ENCODE measurements at regions not wholly inside any gene's neighbourhood (a gene's known extent, or its start where the extent isn't known, plus 50 kb on each side); places are given as distances from the start of the nearest gene placed in this dataset.

DNA sequence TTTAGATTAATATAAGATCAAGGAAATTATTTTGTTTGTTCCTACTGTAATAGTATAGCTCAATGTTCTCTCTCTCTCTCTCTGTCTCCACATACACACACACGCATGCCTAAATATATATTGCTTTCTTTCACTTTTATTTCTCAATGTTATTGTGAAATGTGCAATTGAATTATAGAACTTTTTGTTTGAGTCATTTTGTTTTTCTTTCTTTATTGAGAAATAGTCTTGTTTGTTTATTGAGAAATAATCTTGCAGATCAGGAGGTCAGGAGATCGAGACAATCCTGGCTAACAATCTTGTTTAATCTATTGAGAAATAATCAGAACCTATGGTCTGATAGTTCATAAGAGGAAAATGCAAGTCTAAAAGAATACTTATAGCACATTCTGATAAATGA, 1581.3 kb downstream of the EFNB2 start:
- no peak for TF ChIP-seq EGR1 (IDR thresholded peaks at IDR 0.05)
- TF ChIP-seq TCF12 (IDR thresholded peaks at IDR 0.05; ENCODE audit: low read depth) = no peak
- no peak for TF ChIP-seq CREB1 (IDR thresholded peaks at IDR 0.05; ENCODE audit: low read depth)
- no peak for TF ChIP-seq EP300 (IDR thresholded peaks at IDR 0.05; ENCODE audit: borderline replicate concordance)

DNA sequence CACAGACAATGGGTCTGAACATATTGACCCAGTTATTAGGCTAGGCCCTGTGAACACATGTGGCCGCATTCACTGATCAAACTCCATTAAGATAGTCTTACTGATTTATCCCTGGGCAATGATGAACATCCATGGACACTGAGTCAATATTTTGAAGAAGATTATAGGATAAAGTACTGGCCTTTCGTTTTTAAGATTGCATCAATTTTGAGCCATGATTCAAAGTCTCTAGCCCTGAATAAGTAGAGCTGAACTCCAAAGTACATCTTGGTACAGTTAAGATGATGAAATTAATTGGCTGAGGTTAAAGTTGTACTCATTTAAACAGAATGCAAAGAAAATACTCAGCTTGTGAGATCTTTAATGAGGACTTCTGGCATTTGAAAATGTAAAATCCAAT, 1581.9 kb downstream of the EFNB2 start:
- TF ChIP-seq TCF12 (IDR thresholded peaks at IDR 0.05; ENCODE audit: low read depth) (no peak), NFIC (IDR thresholded peaks at IDR 0.05) (no peak), EGR1 (IDR thresholded peaks at IDR 0.05) (no peak), FOXM1 (IDR thresholded peaks at IDR 0.05; ENCODE audit: borderline replicate concordance, low read depth) (no peak), RAD21 (IDR thresholded peaks at IDR 0.05; ENCODE audit: low read depth) (no peak), TAF1 (IDR thresholded peaks at IDR 0.05; ENCODE audit: low read depth) (no peak), EP300 (IDR thresholded peaks at IDR 0.05; ENCODE audit: borderline replicate concordance) (no peak), CEBPB (IDR thresholded peaks at IDR 0.05) (no peak), CREB1 (IDR thresholded peaks at IDR 0.05; ENCODE audit: low read depth) (no peak), ZBTB7A (IDR thresholded peaks at IDR 0.05; ENCODE audit: low read depth) (no peak), TEAD4 (IDR thresholded peaks at IDR 0.05) (no peak), YY1 (IDR thresholded peaks at IDR 0.05; ENCODE audit: low read depth) (no peak)
- TF ChIP-seq, protein P1, sequence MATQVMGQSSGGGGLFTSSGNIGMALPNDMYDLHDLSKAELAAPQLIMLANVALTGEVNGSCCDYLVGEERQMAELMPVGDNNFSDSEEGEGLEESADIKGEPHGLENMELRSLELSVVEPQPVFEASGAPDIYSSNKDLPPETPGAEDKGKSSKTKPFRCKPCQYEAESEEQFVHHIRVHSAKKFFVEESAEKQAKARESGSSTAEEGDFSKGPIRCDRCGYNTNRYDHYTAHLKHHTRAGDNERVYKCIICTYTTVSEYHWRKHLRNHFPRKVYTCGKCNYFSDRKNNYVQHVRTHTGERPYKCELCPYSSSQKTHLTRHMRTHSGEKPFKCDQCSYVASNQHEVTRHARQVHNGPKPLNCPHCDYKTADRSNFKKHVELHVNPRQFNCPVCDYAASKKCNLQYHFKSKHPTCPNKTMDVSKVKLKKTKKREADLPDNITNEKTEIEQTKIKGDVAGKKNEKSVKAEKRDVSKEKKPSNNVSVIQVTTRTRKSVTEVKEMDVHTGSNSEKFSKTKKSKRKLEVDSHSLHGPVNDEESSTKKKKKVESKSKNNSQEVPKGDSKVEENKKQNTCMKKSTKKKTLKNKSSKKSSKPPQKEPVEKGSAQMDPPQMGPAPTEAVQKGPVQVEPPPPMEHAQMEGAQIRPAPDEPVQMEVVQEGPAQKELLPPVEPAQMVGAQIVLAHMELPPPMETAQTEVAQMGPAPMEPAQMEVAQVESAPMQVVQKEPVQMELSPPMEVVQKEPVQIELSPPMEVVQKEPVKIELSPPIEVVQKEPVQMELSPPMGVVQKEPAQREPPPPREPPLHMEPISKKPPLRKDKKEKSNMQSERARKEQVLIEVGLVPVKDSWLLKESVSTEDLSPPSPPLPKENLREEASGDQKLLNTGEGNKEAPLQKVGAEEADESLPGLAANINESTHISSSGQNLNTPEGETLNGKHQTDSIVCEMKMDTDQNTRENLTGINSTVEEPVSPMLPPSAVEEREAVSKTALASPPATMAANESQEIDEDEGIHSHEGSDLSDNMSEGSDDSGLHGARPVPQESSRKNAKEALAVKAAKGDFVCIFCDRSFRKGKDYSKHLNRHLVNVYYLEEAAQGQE (IDR thresholded peaks at IDR 0.05; ENCODE audit: low read depth) = no peak
- TF ChIP-seq, protein P2, sequence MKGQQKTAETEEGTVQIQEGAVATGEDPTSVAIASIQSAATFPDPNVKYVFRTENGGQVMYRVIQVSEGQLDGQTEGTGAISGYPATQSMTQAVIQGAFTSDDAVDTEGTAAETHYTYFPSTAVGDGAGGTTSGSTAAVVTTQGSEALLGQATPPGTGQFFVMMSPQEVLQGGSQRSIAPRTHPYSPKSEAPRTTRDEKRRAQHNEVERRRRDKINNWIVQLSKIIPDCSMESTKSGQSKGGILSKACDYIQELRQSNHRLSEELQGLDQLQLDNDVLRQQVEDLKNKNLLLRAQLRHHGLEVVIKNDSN (IDR thresholded peaks at IDR 0.05) = no peak
- TF ChIP-seq, protein P3, sequence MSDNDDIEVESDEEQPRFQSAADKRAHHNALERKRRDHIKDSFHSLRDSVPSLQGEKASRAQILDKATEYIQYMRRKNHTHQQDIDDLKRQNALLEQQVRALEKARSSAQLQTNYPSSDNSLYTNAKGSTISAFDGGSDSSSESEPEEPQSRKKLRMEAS (IDR thresholded peaks at IDR 0.05) = no peak

DNA sequence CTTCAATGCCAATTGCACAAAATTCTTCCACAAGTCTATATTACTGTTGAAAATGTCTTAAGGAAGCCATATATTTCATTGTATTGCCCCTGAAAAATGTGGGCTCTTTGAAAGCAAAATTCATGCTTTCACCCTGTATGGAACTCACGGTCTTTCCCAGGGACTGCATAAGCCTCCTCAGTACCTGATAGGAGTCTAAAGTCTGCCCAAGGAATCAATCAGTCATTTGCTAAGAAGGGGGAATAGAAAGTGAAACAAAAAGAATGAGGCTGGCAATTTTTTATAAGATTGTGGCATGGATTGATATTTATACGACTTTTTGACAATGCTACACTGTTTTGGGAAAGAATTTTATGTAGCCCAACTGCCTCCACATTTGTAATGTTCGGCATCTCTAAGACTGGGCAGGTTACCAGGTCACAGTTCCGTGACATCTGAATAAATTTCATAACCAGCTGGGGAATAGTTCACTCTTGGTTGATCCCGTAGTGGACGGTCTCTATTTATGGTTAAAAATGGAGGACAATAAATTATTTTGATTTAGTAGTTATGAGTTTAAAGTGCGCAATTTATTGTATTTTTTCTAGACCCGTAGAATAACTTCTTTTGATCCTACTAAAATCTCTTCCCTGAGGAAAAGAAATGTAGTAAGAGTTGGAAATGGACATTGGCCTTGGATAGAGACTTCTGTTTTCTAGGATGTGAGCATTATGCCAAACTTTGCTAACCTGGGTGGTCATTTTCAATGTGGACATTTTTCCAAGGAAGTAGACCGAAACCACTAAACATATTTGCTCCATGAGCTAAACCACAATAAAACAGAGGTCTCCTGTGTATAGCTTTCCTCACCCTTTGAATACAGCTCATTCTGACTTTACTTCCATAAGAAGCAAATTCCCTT, 1585.4 kb downstream of the EFNB2 start:
- TF ChIP-seq TAF1 (IDR thresholded peaks at IDR 0.05; ENCODE audit: low read depth) (no peak), RAD21 (IDR thresholded peaks at IDR 0.05; ENCODE audit: low read depth) (no peak), CEBPB (IDR thresholded peaks at IDR 0.05) (no peak), ZBTB7A (IDR thresholded peaks at IDR 0.05; ENCODE audit: low read depth) (no peak), FOXM1 (IDR thresholded peaks at IDR 0.05; ENCODE audit: borderline replicate concordance, low read depth) (no peak), TEAD4 (IDR thresholded peaks at IDR 0.05) (no peak)
- TF ChIP-seq, protein P3 (IDR thresholded peaks at IDR 0.05) = no peak
- TF ChIP-seq, protein P1 (IDR thresholded peaks at IDR 0.05; ENCODE audit: low read depth) = no peak
- TF ChIP-seq, protein P2 (IDR thresholded peaks at IDR 0.05) = no peak

DNA sequence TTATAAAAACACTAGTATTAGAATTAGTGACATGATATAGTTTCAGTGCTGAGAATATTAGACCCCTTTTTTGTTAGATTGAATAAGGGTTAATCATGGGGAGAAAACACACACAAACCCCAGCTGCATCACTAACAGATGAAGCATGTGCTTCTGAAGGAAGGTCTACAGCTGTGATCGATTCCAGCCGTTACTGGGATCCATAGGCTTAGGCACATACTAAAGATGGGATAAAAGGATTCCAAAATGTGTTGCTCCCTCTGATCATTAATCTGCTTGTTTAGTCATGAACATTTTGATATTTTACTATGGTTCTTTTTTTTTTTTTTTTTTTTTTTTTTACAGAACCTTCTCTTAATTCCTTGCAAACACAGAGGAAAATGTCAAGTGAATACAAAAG, 1591.3 kb downstream of the EFNB2 start:
- TF ChIP-seq, protein P2 (IDR thresholded peaks at IDR 0.05) = no peak
- no peak for TF ChIP-seq TEAD4 (IDR thresholded peaks at IDR 0.05)
- no peak for TF ChIP-seq EP300 (IDR thresholded peaks at IDR 0.05; ENCODE audit: borderline replicate concordance)
- no peak for TF ChIP-seq CREB1 (IDR thresholded peaks at IDR 0.05; ENCODE audit: low read depth)
- no peak for TF ChIP-seq EGR1 (IDR thresholded peaks at IDR 0.05)
- TF ChIP-seq CEBPB (IDR thresholded peaks at IDR 0.05) = no peak
- TF ChIP-seq, protein P1 (IDR thresholded peaks at IDR 0.05; ENCODE audit: low read depth) = no peak
- TF ChIP-seq YY1 (IDR thresholded peaks at IDR 0.05; ENCODE audit: low read depth) = no peak
- no peak for TF ChIP-seq TAF1 (IDR thresholded peaks at IDR 0.05; ENCODE audit: low read depth)
- TF ChIP-seq ZBTB7A (IDR thresholded peaks at IDR 0.05; ENCODE audit: low read depth) = no peak
- no peak for TF ChIP-seq TCF12 (IDR thresholded peaks at IDR 0.05; ENCODE audit: low read depth)
- no peak for TF ChIP-seq RAD21 (IDR thresholded peaks at IDR 0.05; ENCODE audit: low read depth)
- TF ChIP-seq NFIC (IDR thresholded peaks at IDR 0.05) = no peak
- TF ChIP-seq, protein P3 (IDR thresholded peaks at IDR 0.05) = no peak
- TF ChIP-seq FOXM1 (IDR thresholded peaks at IDR 0.05; ENCODE audit: borderline replicate concordance, low read depth) = no peak
